Left renal pelvis (tissue), 4 donors: ENCODE measurements at regions not wholly inside any gene's neighbourhood (a gene's known extent, or its start where the extent isn't known, plus 50 kb on each side); places are given as distances from the start of the nearest gene placed in this dataset.

Source experiments
- DNase-seq, 4 donors: peaks; one replicate each; pipeline ENCODE4 v3.0.0-alpha.2; 2013; ENCODE audit warnings: low read depth in 4 of 4, low spot score in 3 of 4

- DNase-seq: no peak
These were observed 568.5 kb downstream of the AACS start for GRCh38 chr12:125633686-125634085.

- DNase-seq: no peak
These were observed 569.6 kb downstream of the AACS start for GRCh38 chr12:125634813-125635212.

DNA sequence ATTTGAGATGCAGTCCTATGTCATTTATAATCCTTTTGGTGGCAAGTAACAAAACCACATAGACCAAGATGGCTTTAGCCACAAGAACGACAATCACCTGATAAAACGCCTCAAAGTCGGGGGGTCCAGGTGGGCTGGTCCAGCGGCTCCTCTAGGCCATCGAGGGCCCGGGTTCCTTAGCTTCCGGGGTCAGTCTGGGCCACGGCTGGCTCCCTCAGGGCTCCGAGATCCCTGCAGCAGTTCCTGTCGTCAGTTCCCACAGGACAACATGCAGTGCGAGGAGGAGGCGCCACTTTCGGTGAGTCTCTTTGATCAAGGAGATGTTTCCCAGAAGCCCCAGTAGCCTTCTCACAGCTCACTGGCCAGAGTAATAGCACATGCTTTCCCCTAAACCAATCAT lies 574.6 kb downstream of the AACS start:
- no peak for DNase-seq

- DNase-seq: no peak
These were observed 577.8 kb downstream of the AACS start for GRCh38 chr12:125643055-125643454.

GRCh38 chr12:125645724-125646123 lies 580.5 kb downstream of the AACS start:
- DNase-seq: no peak

- DNase-seq: no peak
These were observed 585.4 kb downstream of the AACS start for GRCh38 chr12:125650587-125650986.

DNA sequence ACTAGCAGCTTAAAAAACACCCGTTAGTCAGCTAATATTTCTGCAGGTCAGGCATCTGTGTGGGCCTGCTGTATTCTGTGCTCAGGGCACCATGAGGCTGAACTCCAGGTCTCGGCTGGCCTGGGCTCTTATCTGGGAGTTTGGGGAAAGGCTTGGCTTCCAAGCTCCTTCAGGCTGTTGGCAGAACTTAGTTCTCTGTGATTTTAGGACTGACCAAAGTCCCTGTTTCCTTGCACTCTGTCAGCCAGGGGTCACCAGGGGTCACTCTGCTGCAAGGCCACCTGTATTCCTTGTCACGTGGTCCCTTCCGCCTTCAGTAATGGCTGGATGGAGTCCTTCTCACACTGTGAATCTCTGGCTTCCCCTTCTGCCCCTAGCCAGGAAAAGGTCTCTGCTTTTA lies 586.4 kb downstream of the AACS start:
- DNase-seq: no peak

DNA sequence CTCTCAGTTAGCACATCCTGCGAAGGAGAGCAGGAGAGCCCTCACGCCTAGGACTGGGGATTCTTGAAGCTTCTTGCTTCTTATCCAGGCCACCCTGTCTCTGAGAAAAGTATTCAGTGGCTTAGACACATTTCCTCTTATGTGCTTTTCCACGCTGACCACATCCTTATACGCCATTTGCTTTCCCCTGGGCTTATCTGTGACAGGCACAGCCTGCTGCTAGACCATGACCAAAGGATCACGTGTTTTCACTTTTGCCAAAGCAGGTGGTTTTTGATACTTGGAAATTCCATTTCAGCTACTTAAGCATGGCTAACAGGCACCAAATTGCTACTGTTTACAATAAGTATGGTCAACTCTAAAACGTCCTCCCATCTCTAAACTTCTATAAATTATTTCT lies 587.4 kb downstream of the AACS start:
- no peak for DNase-seq

- no peak for DNase-seq
These were observed 592.4 kb downstream of the AACS start for GRCh38 chr12:125657681-125658080.

DNA sequence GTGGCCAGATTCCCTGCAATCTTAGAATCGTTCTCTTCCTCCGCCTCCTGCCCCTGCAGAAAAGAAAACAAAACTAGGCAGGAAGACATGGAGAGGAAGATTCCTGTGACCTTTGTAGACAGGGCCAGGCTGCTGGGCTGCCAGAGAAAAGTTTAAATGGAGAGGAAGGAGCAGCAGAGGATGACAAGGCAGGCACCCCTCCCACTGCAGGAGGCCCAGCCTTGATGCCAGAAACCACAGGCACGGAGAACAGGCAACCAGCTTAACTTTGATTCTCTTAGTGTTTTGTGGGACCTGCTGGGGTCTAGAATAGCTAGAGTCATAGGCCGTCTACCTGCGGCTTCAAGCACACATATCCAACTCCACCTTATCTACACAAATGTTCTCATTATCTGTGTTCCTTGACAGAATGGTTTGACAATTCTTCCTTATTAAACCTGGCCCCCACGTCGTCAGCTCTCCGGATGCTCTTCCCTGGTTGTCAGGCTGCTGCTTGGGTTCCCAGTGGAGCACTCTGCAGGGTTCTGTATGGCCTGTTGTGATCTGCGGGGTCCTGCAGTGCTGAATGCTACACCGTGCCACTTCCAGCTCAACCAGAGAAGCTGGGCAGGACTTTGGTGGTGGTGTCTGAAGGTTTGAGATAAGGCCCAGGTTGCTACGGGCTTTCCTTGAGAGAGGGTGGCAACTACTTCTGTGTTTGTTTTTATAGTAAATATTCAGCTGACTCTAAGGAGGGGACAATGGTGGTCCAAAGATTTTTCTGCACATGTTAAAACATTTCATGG lies 609.5 kb downstream of the AACS start:
- DNase-seq: no peak

DNA sequence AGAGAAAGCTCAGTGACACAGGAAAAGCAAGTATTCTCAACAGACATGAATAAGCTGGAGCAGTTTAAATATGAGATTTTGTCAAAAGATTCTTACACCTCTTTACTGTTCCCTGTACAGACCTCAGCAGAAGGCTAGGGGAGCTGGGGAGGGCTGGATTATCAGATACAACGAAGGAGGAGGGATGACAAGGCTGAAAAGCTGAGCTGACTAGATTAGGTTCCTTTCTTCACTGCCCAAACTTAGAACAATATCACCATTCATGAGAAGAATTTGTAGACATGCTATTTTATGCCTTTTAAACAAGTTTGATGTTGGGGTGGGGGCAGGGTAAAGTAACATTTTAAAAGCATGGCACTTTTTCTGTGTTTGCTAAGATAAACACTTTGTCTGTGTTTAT lies 611.1 kb downstream of the AACS start:
- no peak for DNase-seq

- DNase-seq: no peak
These were observed 612.6 kb downstream of the AACS start for GRCh38 chr12:125677829-125678228.

- no peak for DNase-seq
These were observed 613.4 kb downstream of the AACS start for GRCh38 chr12:125678589-125678993.

DNA sequence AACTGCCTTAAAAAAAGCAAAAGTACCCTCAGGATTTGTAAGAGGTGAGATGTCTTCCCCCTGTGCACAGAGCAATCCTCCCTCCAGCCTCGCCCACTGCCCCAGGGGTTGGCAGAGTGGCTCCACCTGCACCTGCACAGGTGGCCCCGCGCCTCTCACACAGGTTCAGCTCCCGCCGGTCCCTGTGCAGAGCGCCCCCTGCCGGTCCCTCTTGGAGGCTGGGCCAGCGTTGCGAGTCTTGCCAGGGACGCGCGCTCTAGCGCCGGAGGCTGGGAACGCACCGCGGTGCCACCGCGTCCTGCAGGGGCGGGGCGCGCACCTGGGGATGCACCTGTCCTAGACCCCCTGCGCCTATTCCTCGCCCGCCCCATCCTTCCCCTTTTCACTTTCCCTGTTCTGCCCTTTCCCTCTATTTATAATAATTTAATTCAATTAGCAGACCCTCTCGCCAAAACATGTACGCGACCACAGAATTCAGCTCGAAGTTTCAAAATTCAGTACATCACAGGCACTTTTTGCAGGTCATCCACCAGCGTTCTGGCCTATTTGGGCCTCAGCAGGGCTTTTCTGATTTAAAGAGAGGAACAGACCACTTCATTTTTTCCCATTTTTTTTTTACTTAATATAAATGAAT lies 618.6 kb downstream of the AACS start:
- DNase-seq: peak in 1 of 4 donors; percentile 26

DNA sequence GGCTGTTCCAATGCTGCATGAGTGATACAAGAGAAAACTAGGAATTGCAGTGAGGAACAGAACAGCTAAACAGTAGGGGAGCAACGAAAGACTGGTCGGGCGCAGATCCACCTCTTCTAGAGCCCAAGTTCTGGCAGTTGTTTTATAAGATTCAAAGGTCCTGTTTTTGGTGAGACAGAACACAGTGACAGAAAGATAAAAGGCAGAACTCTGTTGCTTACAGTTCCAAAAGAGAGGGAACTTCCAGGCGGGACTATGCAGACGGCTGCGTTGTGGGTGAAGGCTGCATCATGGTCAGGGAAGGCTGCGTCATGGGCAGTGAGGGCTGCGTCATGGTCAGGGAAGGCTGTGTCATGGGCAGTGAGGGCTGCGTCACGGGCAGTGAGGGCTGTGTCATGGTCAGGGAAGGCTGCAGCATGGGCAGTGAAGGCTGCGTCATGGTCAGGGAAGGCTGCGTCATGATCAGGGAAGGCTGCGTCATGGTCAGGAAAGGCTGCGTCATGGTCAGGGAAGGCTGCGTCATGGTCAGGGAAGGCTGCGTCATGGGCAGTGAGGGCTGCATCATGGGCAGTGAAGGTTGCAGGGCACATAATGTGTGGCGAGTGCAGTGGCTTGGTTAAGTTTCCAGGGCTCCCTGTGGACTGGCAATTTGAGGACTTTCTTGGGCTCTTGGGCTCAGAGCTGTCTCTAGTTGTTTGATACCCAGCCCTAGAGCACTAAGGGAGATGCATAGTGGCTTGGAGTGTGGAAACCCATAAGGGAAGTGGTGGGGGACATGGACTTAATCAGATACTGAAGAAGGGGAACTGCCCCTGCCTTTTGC lies 619.9 kb downstream of the AACS start:
- no peak for DNase-seq

DNA sequence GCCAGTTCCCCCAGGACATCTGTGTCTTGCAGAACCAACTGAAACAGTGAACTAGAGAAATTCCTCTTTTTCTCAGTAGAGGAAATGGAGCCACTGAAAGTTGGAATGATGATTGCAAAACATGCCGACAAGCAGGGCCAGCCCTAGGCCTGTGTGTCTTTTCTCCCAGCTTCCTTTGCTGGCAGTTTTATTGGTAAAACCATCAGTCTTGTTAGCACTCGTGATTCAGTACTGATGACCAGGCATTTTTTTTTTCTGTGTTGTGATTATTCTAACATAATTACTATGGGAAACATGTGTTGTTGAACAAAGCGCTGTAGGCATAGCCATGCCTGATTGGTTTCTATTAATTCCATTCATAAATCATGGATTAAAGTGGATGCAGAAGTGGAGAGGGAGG lies 620.7 kb downstream of the AACS start:
- peak; percentile 22 to 39 (median 30) for DNase-seq

- DNase-seq: no peak
These were observed 622.2 kb downstream of the AACS start for GRCh38 chr12:125687403-125687802.

GRCh38 chr12:125687820-125688219 lies 622.6 kb downstream of the AACS start:
- DNase-seq: no peak

- no peak for DNase-seq
These were observed 623.0 kb downstream of the AACS start for GRCh38 chr12:125688223-125688622.

- DNase-seq: no peak
These were observed 623.6 kb downstream of the AACS start for GRCh38 chr12:125688881-125689280.

DNA sequence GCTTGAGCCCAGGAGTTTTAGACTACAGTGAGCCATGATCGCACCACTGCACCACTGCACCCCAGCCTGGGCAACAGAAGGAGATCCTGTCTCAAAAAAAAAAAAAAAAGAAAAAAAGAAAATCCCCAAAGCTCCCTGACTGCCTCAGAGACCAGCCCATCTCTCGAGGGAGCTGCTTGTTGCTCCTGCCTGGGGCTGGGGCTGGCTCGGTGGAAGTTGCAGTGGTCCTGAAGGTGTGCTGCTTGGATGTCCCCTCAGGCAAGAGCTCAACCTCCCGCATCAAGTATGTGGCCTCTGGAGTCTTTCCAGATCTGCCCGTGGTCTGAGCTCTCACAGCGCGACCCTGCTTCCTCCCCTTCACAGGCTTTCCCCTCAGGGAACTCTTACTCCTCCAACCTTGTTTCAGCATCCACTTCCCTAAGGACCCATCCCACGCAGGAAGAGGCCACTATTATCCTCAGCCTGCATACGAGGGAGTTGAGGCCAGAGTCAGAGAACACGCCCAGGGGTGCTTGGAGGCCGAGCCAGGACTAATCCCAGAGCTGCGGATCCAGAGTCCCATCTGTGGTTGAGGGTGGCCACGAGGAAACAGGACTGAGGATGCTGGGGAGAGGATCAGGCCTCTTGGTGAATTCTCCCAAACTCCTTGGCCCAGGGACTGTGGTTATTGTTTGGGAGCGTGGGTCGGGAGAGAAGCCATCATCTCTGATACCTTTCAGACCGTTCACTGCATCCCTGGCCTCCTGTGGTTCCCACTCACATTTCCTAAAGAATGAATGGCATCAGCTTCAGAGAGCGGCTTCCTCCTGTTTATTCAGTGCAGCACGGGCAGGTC lies 624.6 kb downstream of the AACS start:
- DNase-seq: no peak
